BLaER1 treated with 17β-estradiol and CSF1 and Interleukin-3, amounts not matched to agents 10 nM and 100 nM (cell line): ENCODE measurements at regions not wholly inside any gene's neighbourhood (a gene's known extent, or its start where the extent isn't known, plus 50 kb on each side); places are given as distances from the start of the nearest gene placed in this dataset.
A peak's percentile ranks its signal among the peaks of the same experiment; 100 is the strongest.

Source experiments
- H3K27ac ChIP-seq, 11 experiments: shearing (Covaris generic); formaldehyde crosslinking; 2 replicates each; pipeline ENCODE4 v1.8.1; 2022
- H3K27me3 ChIP-seq, 11 experiments: shearing (Covaris generic); formaldehyde crosslinking; 2 replicates each; pipeline ENCODE4 v1.8.1; 2022
- H3K36me3 ChIP-seq, 11 experiments: shearing (Covaris generic); formaldehyde crosslinking; 2 replicates each; pipeline ENCODE4 v1.8.1; 2022
- H3K4me1 ChIP-seq, 10 experiments: shearing (Covaris generic); formaldehyde crosslinking; 2 replicates each; pipeline ENCODE4 v1.8.1; 2022
- H3K4me2 ChIP-seq, 11 experiments: shearing (Covaris generic); formaldehyde crosslinking; 2 replicates each; pipeline ENCODE4 v1.8.1; 2022
- H3K4me3 ChIP-seq, 10 experiments: shearing (Covaris generic); formaldehyde crosslinking; 2 replicates each; pipeline ENCODE4 v1.8.1; 2022
- H3K9ac ChIP-seq, 11 experiments: shearing (Covaris generic); formaldehyde crosslinking; 2 replicates each; pipeline ENCODE4 v1.8.1; 2022
- H3K9me3 ChIP-seq, 11 experiments: shearing (Covaris generic); formaldehyde crosslinking; replicated peaks in 1 of 11; 2 replicates each; pipeline ENCODE4 v1.8.1; 2022
- H4K20me1 ChIP-seq, 11 experiments: shearing (Covaris generic); formaldehyde crosslinking; 2 replicates each; pipeline ENCODE4 v1.8.1; 2022
- Cebpa-rat ChIP-seq, 11 experiments: shearing (Covaris generic); IDR thresholded peaks; 2 replicates each; pipeline ENCODE4 v1.8.1; 2022

DNA sequence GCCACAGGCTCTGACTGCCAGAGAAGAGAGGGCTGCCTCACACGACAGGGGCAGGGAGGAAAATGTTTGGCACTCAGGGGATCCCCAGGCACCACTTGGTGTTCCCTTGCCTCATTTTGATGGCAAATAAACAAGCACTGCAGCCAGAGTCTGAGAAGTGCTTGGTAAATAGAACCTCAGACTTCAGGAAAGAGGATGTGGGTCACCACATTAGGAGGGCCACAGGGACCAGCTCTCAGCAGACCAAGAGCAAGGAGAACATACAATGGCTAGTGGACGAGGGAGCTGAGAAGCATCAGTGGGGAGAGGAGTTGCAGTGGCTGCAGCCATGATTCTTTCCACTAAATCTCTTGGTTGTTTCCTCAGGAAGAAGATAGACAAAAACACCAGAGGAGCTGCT, 413.9 kb downstream of the GADD45G start:
- no peak overlapping the region for H3K4me3 ChIP-seq
- no peak for TF ChIP-seq Cebpa-rat (IDR thresholded peaks at IDR 0.05)
- peak overlapping the region; percentile 17 to 76 (median 65) for H3K4me2 ChIP-seq
- H3K9me3 ChIP-seq, result peaks cover 0 to 7% (median 0%) of the 10 kb centered on the region in 11 experiments; a peak in 5 of 22 replicates
- peaks cover 16 to 23% (median 20%) of the 10 kb centered on the region in 10 experiments for H3K4me1 ChIP-seq
- no peaks in the 10 kb centered on the region for H4K20me1 ChIP-seq
- no peaks in the 10 kb centered on the region for H3K27me3 ChIP-seq
- H3K36me3 ChIP-seq, result no peaks in the 10 kb centered on the region
- H3K27ac ChIP-seq, result no peak overlapping the region; a peak in 1 of 22 replicates
- 0 out of 22 replicates have a peak overlapping the region, but pooled peaks of 1 of the 11 experiments have one; percentile 11 for H3K9ac ChIP-seq

GRCh38 chr9:90019626-90020025, 414.8 kb downstream of the GADD45G start:
- Histone ChIP-seq H3K4me3 (no peak overlapping the region), H3K27me3 (no peaks in the 10 kb centered on the region), H3K4me1 (peaks cover 25 to 32% (median 29%) of the 10 kb centered on the region in 10 experiments), H3K9ac (no peak overlapping the region), H4K20me1 (no peaks in the 10 kb centered on the region), H3K9me3 (peaks cover 0 to 7% (median 0%) of the 10 kb centered on the region in 11 experiments; a peak in 5 of 22 replicates), H3K4me2 (peak overlapping the region in 5 of 11 experiments; percentile 53 to 76 (median 67); a peak in 8 of 22 replicates), H3K27ac (no peak overlapping the region), H3K36me3 (no peaks in the 10 kb centered on the region)
- no peak for TF ChIP-seq Cebpa-rat (IDR thresholded peaks at IDR 0.05)

DNA sequence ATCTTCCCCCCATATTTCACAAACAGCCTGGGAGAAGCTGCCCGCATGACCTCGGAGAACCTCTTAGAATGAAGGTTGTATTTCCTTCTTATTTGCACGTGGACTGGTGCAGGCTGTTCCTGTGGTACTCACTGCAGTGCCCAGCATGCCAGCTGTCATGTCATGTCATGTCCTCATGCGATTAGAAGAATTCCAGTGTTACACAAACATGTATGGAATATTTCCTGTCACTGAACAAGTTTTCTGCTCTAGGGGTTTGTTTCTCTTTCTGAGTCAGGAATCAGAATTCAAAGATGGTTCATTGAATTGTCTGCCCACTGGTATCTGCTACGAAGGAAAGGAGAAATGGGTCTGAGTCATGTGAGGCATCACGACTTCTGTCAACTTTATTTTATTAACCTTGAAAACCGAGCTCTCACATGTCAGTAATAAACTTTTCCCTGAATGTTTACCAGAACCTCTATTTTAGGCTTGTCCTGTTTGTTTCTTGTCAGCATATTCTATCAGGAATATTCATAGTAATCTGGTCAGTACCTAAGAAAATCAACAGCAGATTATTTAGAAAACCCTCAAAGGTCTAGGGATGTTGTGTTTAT, 415.6 kb downstream of the GADD45G start:
- Histone ChIP-seq H3K27ac (no peak overlapping the region), H3K36me3 (no peaks in the 10 kb centered on the region), H3K9ac (no peak overlapping the region), H3K27me3 (no peaks in the 10 kb centered on the region), H3K4me2 (no peak overlapping the region), H4K20me1 (no peaks in the 10 kb centered on the region), H3K4me1 (peaks cover 30 to 38% (median 35%) of the 10 kb centered on the region in 10 experiments), H3K9me3 (peaks cover 0 to 7% (median 0%) of the 10 kb centered on the region in 11 experiments; a peak in 5 of 22 replicates), H3K4me3 (no peak overlapping the region)
- no peak for TF ChIP-seq Cebpa-rat (IDR thresholded peaks at IDR 0.05)

DNA sequence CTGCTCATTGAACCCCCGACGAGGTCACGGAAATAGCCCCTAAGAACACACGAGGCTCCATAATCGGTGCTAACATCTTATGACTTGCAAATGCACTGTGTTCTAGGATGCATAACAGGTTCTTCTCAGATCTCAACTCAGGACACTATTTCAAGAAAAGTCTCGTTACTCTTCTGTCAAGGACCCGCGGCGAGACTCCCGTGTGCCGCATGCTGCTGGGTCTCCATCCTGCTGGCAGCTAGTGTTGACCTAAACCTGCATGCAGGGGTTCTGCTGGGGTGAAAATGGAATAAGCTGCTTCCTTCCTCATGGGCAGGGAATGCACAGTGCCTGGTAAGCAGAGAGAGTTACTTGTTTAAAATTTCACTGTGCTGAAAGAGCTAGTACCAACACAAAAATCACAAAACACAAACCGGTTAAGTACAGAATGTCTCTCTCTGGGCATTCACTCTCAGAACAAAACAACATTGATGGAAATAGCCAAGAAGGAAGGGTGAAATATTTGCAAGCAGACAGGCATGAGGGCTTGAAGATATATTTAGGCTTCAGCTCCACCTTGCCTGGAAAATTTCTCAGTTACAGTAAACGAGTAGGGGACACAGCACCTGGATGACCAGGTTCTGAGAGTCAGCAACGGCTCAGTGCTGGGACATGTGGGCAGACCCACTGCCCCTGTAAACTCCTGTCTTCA, 416.5 kb downstream of the GADD45G start:
- no peak overlapping the region for H3K4me2 ChIP-seq
- no peaks in the 10 kb centered on the region for H3K27me3 ChIP-seq
- H3K36me3 ChIP-seq, result no peaks in the 10 kb centered on the region
- no peak for TF ChIP-seq Cebpa-rat (IDR thresholded peaks at IDR 0.05)
- H3K4me1 ChIP-seq, result peaks cover 30 to 43% (median 35%) of the 10 kb centered on the region in 10 experiments
- no peaks in the 10 kb centered on the region for H4K20me1 ChIP-seq
- H3K4me3 ChIP-seq, result no peak overlapping the region
- no peak overlapping the region for H3K27ac ChIP-seq
- peaks cover 0 to 7% (median 0%) of the 10 kb centered on the region in 11 experiments; a peak in 5 of 22 replicates for H3K9me3 ChIP-seq
- H3K9ac ChIP-seq, result no peak overlapping the region

DNA sequence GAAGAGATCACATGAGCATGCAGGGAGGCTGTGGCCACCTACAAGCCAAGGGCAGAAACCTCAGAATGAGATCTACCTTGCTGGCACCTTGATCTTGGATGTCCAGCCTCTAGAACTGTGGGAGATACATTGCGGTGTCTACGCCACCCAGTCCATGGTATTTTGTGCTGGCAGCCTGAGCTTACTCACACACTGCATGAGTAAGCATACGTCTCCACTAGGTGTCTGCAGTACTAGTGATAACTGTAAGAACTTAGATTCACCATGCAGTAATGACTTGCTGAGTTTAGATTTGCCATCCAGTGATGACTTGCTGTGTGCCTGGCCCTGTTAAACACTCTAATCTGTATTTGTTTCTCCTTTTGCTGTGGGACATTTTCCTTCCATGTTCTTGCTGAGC, 417.7 kb downstream of the GADD45G start:
- no peak for TF ChIP-seq Cebpa-rat (IDR thresholded peaks at IDR 0.05)
- Histone ChIP-seq H3K9ac (no peak overlapping the region), H3K4me1 (peaks cover 30 to 43% (median 35%) of the 10 kb centered on the region in 10 experiments), H3K9me3 (peaks cover 0 to 7% (median 0%) of the 10 kb centered on the region in 11 experiments; a peak in 5 of 22 replicates), H4K20me1 (no peaks in the 10 kb centered on the region), H3K4me2 (0 out of 22 replicates have a peak overlapping the region, but pooled peaks of 1 of the 11 experiments have one; percentile 85), H3K27me3 (no peaks in the 10 kb centered on the region), H3K4me3 (no peak overlapping the region), H3K27ac (no peak overlapping the region), H3K36me3 (no peaks in the 10 kb centered on the region)

- Histone ChIP-seq H3K4me3 (no peak overlapping the region), H4K20me1 (no peaks in the 10 kb centered on the region), H3K9me3 (peaks cover 0 to 7% (median 0%) of the 10 kb centered on the region in 11 experiments; a peak in 5 of 22 replicates), H3K36me3 (no peaks in the 10 kb centered on the region), H3K27ac (no peak overlapping the region), H3K27me3 (no peaks in the 10 kb centered on the region), H3K4me2 (peak overlapping the region in 10 of 11 experiments; percentile 9 to 85 (median 44); a peak in 18 of 22 replicates), H3K9ac (no peak overlapping the region), H3K4me1 (peaks cover 17 to 36% (median 24%) of the 10 kb centered on the region in 10 experiments)
- TF ChIP-seq Cebpa-rat (IDR thresholded peaks at IDR 0.05), result no peak
Measured at GRCh38 chr9:90023861-90024260, 419.0 kb downstream of the GADD45G start.

DNA sequence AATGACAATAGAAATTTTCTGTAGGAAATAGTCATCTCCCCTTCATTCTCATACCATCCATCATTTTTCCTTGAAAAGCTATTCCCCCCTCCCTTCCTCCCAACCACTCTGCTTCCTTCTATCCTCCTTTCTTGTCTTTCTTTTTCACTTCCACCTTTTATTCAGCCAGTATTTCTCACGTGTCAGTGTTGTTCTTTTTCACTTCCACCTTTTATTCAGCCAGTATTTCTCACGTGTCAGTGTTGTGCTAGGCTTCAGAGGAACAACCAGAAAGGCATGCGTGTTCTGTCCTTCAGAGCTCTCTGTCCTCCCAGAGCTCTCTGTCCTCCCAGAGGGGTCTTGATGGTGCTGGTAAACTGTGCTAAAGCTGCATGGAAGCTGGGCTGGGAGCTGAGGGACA, 419.6 kb downstream of the GADD45G start:
- H4K20me1 ChIP-seq, result no peaks in the 10 kb centered on the region
- H3K9ac ChIP-seq, result no peak overlapping the region
- peak overlapping the region; percentile 23 to 85 (median 42); a peak in 17 of 22 replicates for H3K4me2 ChIP-seq
- H3K27me3 ChIP-seq, result no peaks in the 10 kb centered on the region
- no peak overlapping the region for H3K4me3 ChIP-seq
- H3K36me3 ChIP-seq, result no peaks in the 10 kb centered on the region
- H3K9me3 ChIP-seq, result peaks cover 0 to 7% (median 0%) of the 10 kb centered on the region in 11 experiments; a peak in 5 of 22 replicates
- peaks cover 12 to 32% (median 19%) of the 10 kb centered on the region in 10 experiments; a peak in 19 of 20 replicates for H3K4me1 ChIP-seq
- 0 out of 22 replicates have a peak overlapping the region, but pooled peaks of 1 of the 11 experiments have one; percentile 20 for H3K27ac ChIP-seq
- no peak for TF ChIP-seq Cebpa-rat (IDR thresholded peaks at IDR 0.05)

- H3K27me3 ChIP-seq, result no peaks in the 10 kb centered on the region
- no peak for TF ChIP-seq Cebpa-rat (IDR thresholded peaks at IDR 0.05)
- no peak overlapping the region for H3K4me3 ChIP-seq
- peaks cover 0 to 7% (median 0%) of the 10 kb centered on the region in 11 experiments; a peak in 5 of 22 replicates for H3K9me3 ChIP-seq
- H3K27ac ChIP-seq, result 0 out of 22 replicates have a peak overlapping the region, but pooled peaks of 1 of the 11 experiments have one; percentile 20
- no peak overlapping the region for H3K9ac ChIP-seq
- peak overlapping the region; percentile 23 to 85 (median 42); a peak in 17 of 22 replicates for H3K4me2 ChIP-seq
- no peaks in the 10 kb centered on the region for H3K36me3 ChIP-seq
- H3K4me1 ChIP-seq, result peaks cover 12 to 32% (median 17%) of the 10 kb centered on the region in 10 experiments; a peak in 17 of 20 replicates
- H4K20me1 ChIP-seq, result no peaks in the 10 kb centered on the region
Measured at GRCh38 chr9:90024823-90025222, 420.0 kb downstream of the GADD45G start.

DNA sequence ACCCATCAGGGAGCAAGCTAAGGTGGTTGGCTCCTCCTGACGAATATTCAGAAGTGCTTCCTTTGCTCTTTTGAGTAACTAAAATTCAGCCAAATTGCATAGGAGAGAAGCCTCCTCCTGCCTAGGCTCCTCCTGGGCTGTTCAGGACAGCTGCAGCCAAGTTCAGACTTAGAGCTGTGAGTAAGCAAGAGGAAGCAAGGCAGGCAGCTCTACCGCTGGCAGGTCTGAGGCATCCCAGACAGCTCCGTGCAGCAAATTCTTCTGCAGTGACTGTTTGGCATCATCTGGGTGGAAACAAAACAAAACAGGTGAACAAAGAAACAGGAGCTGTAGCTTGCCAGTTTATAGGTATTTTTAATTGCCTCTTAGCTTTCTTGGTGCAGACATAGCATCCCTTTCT, 421.0 kb downstream of the GADD45G start:
- TF ChIP-seq Cebpa-rat (IDR thresholded peaks at IDR 0.05), result no peak
- Histone ChIP-seq H4K20me1 (no peaks in the 10 kb centered on the region), H3K27me3 (no peaks in the 10 kb centered on the region), H3K4me3 (no peak overlapping the region), H3K9me3 (peaks cover 0 to 7% (median 0%) of the 10 kb centered on the region in 11 experiments; a peak in 5 of 22 replicates), H3K4me2 (peak overlapping the region in 1 of 11 experiments; percentile 85; a peak in 1 of 22 replicates), H3K4me1 (peaks cover 12 to 32% (median 17%) of the 10 kb centered on the region in 10 experiments; a peak in 17 of 20 replicates), H3K9ac (no peak overlapping the region), H3K36me3 (no peaks in the 10 kb centered on the region), H3K27ac (no peak overlapping the region)
